Neural cell (in vitro differentiated cells): ENCODE measurements at regions not wholly inside any gene's neighbourhood (a gene's known extent, or its start where the extent isn't known, plus 50 kb on each side); places are given as distances from the start of the nearest gene placed in this dataset.

Experiments
- H2AFZ ChIP-seq: fragments of 200-600, 300-800 bp; sonication (generic), shearing (Covaris generic); 2 replicates; pipeline ENCODE4 v1.6.0; 2014; ENCODE audit warnings: low read depth, mild to moderate bottlenecking, antibody characterized with exemption, low read length, moderate library complexity
- H3F3A ChIP-seq: fragments of 200-600 bp; shearing (Covaris generic); 2 replicates; pipeline ENCODE4 v1.6.1; 2016; ENCODE audit warnings: mild to moderate bottlenecking, moderate library complexity, mixed read lengths, antibody characterized with exemption, low read length; ENCODE audit not compliant: insufficient read depth, poor library complexity, severe bottlenecking
- H3K27ac ChIP-seq: fragments of 200-600, 300-800 bp; sonication (generic), shearing (Covaris generic); 2 replicates; pipeline ENCODE4 v1.5.1; 2014; ENCODE audit warnings: mild to moderate bottlenecking, low read length, moderate library complexity
- H3K27me3 ChIP-seq: fragments of 300-800, 200-600 bp; sonication (generic), shearing (Covaris generic); 2 replicates; pipeline ENCODE4 v1.6.0; 2014; ENCODE audit warnings: mild to moderate bottlenecking, low read depth, low read length, moderate library complexity; ENCODE audit not compliant: insufficient read depth
- H3K36me3 ChIP-seq: fragments of 300-800, 200-600 bp; sonication (generic), shearing (Covaris generic); 2 replicates; pipeline ENCODE4 v1.5.1; 2014; ENCODE audit warnings: mild to moderate bottlenecking, antibody characterized with exemption, low read length, moderate library complexity; ENCODE audit not compliant: insufficient read depth
- H3K4me2 ChIP-seq: fragments of 300-800, 200-600 bp; sonication (generic), shearing (Covaris generic); 2 replicates; pipeline ENCODE4 v1.6.0; 2014; ENCODE audit warnings: mild to moderate bottlenecking, low read length
- H3K4me3 ChIP-seq: fragments of 300-800, 200-600 bp; sonication (generic), shearing (Covaris generic); 2 replicates; pipeline ENCODE4 v1.5.1; 2014; ENCODE audit warnings: mild to moderate bottlenecking, low read length, moderate library complexity
- H3K79me2 ChIP-seq: fragments of 200-600 bp; shearing (Covaris generic); replicated peaks from 2 replicates; pipeline ENCODE4 v1.6.0; 2014; ENCODE audit warnings: mild to moderate bottlenecking, low read length, moderate library complexity; ENCODE audit not compliant: insufficient read depth
- H3K9ac ChIP-seq: fragments of 300-800, 200-600 bp; sonication (generic), shearing (Covaris generic); 2 replicates; pipeline ENCODE4 v1.6.1; 2016; ENCODE audit warnings: mild to moderate bottlenecking, low read length, mixed read lengths
- H3K9me2 ChIP-seq: fragments of 200-600 bp; shearing (Covaris generic); 2 replicates; pipeline ENCODE4 v1.6.1; 2016; ENCODE audit warnings: mild to moderate bottlenecking, low read length, mixed read lengths; ENCODE audit not compliant: insufficient read depth
- H3K9me3 ChIP-seq: fragments of 200-600, 300-800 bp; sonication (generic), shearing (Covaris generic); 2 replicates; pipeline ENCODE4 v1.6.1; 2016; ENCODE audit warnings: mild to moderate bottlenecking, mixed run types, low read length, moderate library complexity, mixed read lengths
- H4K20me1 ChIP-seq: fragments of 200-600 bp; shearing (Covaris generic); 2 replicates; pipeline ENCODE4 v1.6.1; 2016; ENCODE audit warnings: mild to moderate bottlenecking, mixed run types; ENCODE audit not compliant: insufficient read depth
- EP300 ChIP-seq: fragments of 450-650 bp; conservative IDR thresholded peaks from 2 replicates; pipeline ENCODE4 v1.6.1; 2014; ENCODE audit warnings: antibody characterized with exemption, mild to moderate bottlenecking, moderate library complexity; ENCODE audit not compliant: poor library complexity, severe bottlenecking
- EZH2 ChIP-seq: fragments of 200-600, 300-800 bp; shearing (Covaris generic), sonication (generic); IDR thresholded peaks from 2 replicates; pipeline ENCODE4 v1.6.1; 2014; ENCODE audit warnings: antibody characterized with exemption, low read length, borderline replicate concordance, mild to moderate bottlenecking; ENCODE audit not compliant: insufficient read depth, poor library complexity, severe bottlenecking
- MXI1 ChIP-seq: fragments of 450-650 bp; conservative IDR thresholded peaks from 2 replicates; pipeline ENCODE4 v1.6.1; 2014; ENCODE audit warnings: antibody characterized with exemption, mild to moderate bottlenecking; ENCODE audit not compliant: poor library complexity, severe bottlenecking
- POLR2AphosphoS5 ChIP-seq: IDR thresholded peaks from 2 replicates; pipeline ENCODE4 v1.6.1; 2012
- RAD21 ChIP-seq: fragments of 450-650 bp; conservative IDR thresholded peaks from 2 replicates; pipeline ENCODE4 v1.6.1; 2014; ENCODE audit warnings: antibody characterized with exemption, mild to moderate bottlenecking, moderate library complexity
- SMC3 ChIP-seq: fragments of 450-650 bp; conservative IDR thresholded peaks from 2 replicates; pipeline ENCODE4 v1.6.1; 2014; ENCODE audit warnings: antibody characterized with exemption, mild to moderate bottlenecking, moderate library complexity; ENCODE audit not compliant: poor library complexity
- TAF1 ChIP-seq: IDR thresholded peaks from 2 replicates; pipeline ENCODE4 v1.6.1; 2012; ENCODE audit warnings: low read depth
- TF ChIP-seq, protein P1 (sequence below): IDR thresholded peaks from 2 replicates; pipeline ENCODE4 v1.6.1; 2012; ENCODE audit warnings: borderline replicate concordance
- TF ChIP-seq, protein P2 (sequence below): fragments of 450-650 bp; IDR thresholded peaks from 2 replicates; pipeline ENCODE4 v1.5.1; 2014; ENCODE audit warnings: antibody characterized with exemption, mild to moderate bottlenecking, moderate library complexity; ENCODE audit not compliant: poor library complexity, severe bottlenecking

- no peaks in the 10 kb centered on the region for H4K20me1 ChIP-seq
- H3K36me3 ChIP-seq, result no peaks in the 10 kb centered on the region
- no peak overlapping the region for H2AFZ ChIP-seq
- no peaks in the 10 kb centered on the region for H3K27me3 ChIP-seq
- no peaks in the 10 kb centered on the region for H3K9me2 ChIP-seq
- H3K9ac ChIP-seq, result no peak overlapping the region
- TF ChIP-seq SMC3 (no peak), RAD21 (no peak), TAF1 (no peak), EZH2 (no peak), MXI1 (no peak), EP300 (no peak), POLR2AphosphoS5 (no peak)
- TF ChIP-seq, protein P1, sequence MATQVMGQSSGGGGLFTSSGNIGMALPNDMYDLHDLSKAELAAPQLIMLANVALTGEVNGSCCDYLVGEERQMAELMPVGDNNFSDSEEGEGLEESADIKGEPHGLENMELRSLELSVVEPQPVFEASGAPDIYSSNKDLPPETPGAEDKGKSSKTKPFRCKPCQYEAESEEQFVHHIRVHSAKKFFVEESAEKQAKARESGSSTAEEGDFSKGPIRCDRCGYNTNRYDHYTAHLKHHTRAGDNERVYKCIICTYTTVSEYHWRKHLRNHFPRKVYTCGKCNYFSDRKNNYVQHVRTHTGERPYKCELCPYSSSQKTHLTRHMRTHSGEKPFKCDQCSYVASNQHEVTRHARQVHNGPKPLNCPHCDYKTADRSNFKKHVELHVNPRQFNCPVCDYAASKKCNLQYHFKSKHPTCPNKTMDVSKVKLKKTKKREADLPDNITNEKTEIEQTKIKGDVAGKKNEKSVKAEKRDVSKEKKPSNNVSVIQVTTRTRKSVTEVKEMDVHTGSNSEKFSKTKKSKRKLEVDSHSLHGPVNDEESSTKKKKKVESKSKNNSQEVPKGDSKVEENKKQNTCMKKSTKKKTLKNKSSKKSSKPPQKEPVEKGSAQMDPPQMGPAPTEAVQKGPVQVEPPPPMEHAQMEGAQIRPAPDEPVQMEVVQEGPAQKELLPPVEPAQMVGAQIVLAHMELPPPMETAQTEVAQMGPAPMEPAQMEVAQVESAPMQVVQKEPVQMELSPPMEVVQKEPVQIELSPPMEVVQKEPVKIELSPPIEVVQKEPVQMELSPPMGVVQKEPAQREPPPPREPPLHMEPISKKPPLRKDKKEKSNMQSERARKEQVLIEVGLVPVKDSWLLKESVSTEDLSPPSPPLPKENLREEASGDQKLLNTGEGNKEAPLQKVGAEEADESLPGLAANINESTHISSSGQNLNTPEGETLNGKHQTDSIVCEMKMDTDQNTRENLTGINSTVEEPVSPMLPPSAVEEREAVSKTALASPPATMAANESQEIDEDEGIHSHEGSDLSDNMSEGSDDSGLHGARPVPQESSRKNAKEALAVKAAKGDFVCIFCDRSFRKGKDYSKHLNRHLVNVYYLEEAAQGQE, result no peak
- TF ChIP-seq, protein P2, sequence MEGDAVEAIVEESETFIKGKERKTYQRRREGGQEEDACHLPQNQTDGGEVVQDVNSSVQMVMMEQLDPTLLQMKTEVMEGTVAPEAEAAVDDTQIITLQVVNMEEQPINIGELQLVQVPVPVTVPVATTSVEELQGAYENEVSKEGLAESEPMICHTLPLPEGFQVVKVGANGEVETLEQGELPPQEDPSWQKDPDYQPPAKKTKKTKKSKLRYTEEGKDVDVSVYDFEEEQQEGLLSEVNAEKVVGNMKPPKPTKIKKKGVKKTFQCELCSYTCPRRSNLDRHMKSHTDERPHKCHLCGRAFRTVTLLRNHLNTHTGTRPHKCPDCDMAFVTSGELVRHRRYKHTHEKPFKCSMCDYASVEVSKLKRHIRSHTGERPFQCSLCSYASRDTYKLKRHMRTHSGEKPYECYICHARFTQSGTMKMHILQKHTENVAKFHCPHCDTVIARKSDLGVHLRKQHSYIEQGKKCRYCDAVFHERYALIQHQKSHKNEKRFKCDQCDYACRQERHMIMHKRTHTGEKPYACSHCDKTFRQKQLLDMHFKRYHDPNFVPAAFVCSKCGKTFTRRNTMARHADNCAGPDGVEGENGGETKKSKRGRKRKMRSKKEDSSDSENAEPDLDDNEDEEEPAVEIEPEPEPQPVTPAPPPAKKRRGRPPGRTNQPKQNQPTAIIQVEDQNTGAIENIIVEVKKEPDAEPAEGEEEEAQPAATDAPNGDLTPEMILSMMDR, result no peak
- H3K4me2 ChIP-seq, result no peak overlapping the region
- H3K79me2 ChIP-seq, result no peaks in the 10 kb centered on the region
- no peak overlapping the region for H3K27ac ChIP-seq
- no peak overlapping the region for H3K4me3 ChIP-seq
- no peaks in the 10 kb centered on the region for H3F3A ChIP-seq
- H3K9me3 ChIP-seq, result no peaks in the 10 kb centered on the region
Measured at GRCh38 chr11:24289301-24289700, 207.6 kb upstream of the LUZP2 start.

DNA sequence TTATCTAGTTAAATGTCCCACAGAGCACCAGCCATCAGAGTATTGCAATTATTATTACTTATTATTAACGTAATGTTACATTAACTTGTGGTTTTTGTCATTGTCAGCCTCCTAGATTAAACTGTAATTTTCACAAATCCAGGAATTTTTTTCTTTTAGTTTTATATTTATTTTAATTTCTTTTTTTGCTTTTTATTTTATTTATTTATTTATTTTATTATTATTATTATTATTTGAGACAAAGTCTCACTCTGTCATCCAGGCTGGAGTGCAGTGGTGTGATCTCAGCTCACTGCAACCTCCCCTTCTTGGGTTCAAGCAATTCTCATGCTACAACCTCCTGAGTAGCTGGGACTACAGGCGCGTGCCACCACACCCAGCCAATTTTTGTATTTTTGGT lies 202.9 kb upstream of the LUZP2 start:
- no peaks in the 10 kb centered on the region for H3F3A ChIP-seq
- H3K79me2 ChIP-seq, result no peaks in the 10 kb centered on the region
- H3K9me3 ChIP-seq, result no peaks in the 10 kb centered on the region
- no peak overlapping the region for H3K27ac ChIP-seq
- no peak overlapping the region for H3K4me2 ChIP-seq
- no peaks in the 10 kb centered on the region for H3K36me3 ChIP-seq
- H3K27me3 ChIP-seq, result no peaks in the 10 kb centered on the region
- H3K4me3 ChIP-seq, result no peak overlapping the region
- TF ChIP-seq SMC3 (no peak), EP300 (no peak), EZH2 (no peak), POLR2AphosphoS5 (no peak), MXI1 (no peak)
- H2AFZ ChIP-seq, result no peak overlapping the region
- no peaks in the 10 kb centered on the region for H3K9me2 ChIP-seq
- no peak overlapping the region for H3K9ac ChIP-seq
- no peaks in the 10 kb centered on the region for H4K20me1 ChIP-seq
